ENCODE measurements at regions not wholly inside any gene's neighbourhood (a gene's known extent, or its start where the extent isn't known, plus 50 kb on each side); places are given as distances from the start of the nearest gene placed in this dataset.
"Not testable (repeated sequence)": the region's sequence is repeated elsewhere in the genome, so short reads cannot be mapped to it uniquely, and the experiment has no call there.

DNA sequence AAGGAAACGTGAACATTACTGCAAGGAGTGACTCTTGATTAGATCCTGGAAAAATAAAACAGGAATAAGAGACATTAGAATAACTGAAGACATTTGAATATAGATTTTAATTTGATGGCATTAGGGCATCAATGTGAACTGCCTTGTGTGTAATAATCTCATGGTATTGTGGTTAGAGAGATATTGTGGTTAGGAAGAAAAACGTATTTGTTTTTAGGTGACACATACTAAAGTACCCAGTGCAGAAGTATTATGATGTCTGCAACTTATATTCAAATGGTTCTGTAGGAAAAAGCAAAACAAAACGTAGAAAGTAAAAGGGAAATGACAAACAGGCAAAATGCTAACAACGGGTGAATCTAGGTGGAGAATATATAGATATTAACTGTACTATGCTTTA, 65.9 kb upstream of the OGFRL1 start:
- Histone ChIP-seq H2BK15ac (replicated peaks; ENCODE audit: low read depth) (no peak overlapping the region), H3K79me1 (ENCODE audit: low read length) (no peaks in the 10 kb centered on the region), H3K9ac (ENCODE audit: low read length) (no peak overlapping the region), H3K79me2 (ENCODE audit: control insufficient read depth, insufficient read depth, low read length) (no peaks in the 10 kb centered on the region), H3K4me2 (ENCODE audit: low read length) (no peak overlapping the region), H3K4me3 (ENCODE audit: low read length) (no peak overlapping the region), H3K27me3 (ENCODE audit: insufficient read depth, low read length, poor library complexity) (no peaks in the 10 kb centered on the region), H3K18ac (ENCODE audit: low read length) (no peak overlapping the region), H3K56ac (ENCODE audit: low read length) (no peak overlapping the region), H3K27ac (ENCODE audit: low read depth, low read length) (no peak overlapping the region), H3K36me3 (ENCODE audit: control insufficient read depth, insufficient read depth, low read length) (no peaks in the 10 kb centered on the region), H2AK5ac (ENCODE audit: low read length) (no peak overlapping the region), H3K23ac (ENCODE audit: low read length) (no peak overlapping the region), H2BK5ac (ENCODE audit: low read length) (no peak overlapping the region), H3K4me1 (ENCODE audit: control insufficient read depth, low read depth, low read length) (no peaks in the 10 kb centered on the region), H2BK120ac (ENCODE audit: low read depth, low read length) (no peak overlapping the region), H4K5ac (ENCODE audit: low read length) (no peak overlapping the region), H4K8ac (ENCODE audit: low read depth, low read length) (no peak overlapping the region), H3K4ac (ENCODE audit: low read depth, low read length) (no peak overlapping the region)
- WGBS (ENCODE audit: extremely low coverage, insufficient coverage, low lambda C conversion rate): 100% methylated on average over 1 of the region's 4 CpGs
- DNase-seq: no peak

DNA sequence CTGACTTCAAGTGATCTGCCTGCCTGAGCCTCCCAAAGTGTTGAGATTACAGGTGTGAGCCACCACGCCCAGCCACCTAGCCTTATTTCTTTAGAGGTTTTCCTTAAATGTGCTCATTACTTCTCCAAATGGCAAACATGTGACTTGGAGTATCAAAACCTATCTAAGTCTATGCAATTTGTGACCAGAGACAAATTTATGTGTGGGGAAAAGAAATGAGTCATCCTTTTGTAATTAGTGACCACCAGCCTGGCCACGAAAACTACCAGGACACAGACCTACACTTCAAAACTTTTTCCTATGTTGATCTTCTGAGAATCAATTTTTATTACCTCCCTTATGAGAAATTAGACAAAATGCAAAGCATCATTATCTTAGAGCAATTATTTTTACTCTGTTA, 64.6 kb upstream of the OGFRL1 start:
- no CpG with 5 or more reads among the region's 2 CpGs for WGBS (ENCODE audit: extremely low coverage, insufficient coverage, low lambda C conversion rate)

DNA sequence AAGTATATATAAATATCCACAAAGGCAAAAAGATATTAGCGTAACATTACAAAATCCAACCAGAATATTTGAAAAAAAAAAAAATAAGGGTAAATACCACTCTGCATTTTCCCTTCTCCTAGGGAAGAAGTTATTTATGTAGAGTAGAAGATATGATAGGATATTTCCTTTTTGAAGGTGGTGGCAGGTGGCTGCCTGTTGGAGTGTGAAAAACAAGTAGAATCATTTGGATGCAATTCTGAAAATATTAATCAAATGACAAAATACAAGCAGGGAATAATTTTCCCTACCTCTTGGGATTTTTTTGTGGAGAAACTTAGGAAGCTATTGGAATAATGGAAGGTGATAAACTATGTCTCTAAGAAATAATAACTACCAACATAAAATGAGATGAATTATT, 62.5 kb upstream of the OGFRL1 start:
- Histone ChIP-seq H3K36me3 (ENCODE audit: control insufficient read depth, insufficient read depth, low read length) (no peaks in the 10 kb centered on the region), H2BK120ac (ENCODE audit: low read depth, low read length) (no peak overlapping the region), H2BK15ac (replicated peaks; ENCODE audit: low read depth) (no peak overlapping the region), H4K5ac (ENCODE audit: low read length) (no peak overlapping the region), H3K4me2 (ENCODE audit: low read length) (no peak overlapping the region), H3K4me1 (ENCODE audit: control insufficient read depth, low read depth, low read length) (no peaks in the 10 kb centered on the region), H3K79me2 (ENCODE audit: control insufficient read depth, insufficient read depth, low read length) (no peaks in the 10 kb centered on the region), H3K79me1 (ENCODE audit: low read length) (no peaks in the 10 kb centered on the region), H3K9ac (ENCODE audit: low read length) (no peak overlapping the region), H3K27ac (ENCODE audit: low read depth, low read length) (no peak overlapping the region), H3K56ac (ENCODE audit: low read length) (no peak overlapping the region), H3K4ac (ENCODE audit: low read depth, low read length) (no peak overlapping the region), H2BK5ac (ENCODE audit: low read length) (no peak overlapping the region), H3K18ac (ENCODE audit: low read length) (no peak overlapping the region), H3K23ac (ENCODE audit: low read length) (no peak overlapping the region), H3K27me3 (ENCODE audit: insufficient read depth, low read length, poor library complexity) (no peaks in the 10 kb centered on the region), H4K8ac (ENCODE audit: low read depth, low read length) (no peak overlapping the region), H2AK5ac (ENCODE audit: low read length) (no peak overlapping the region), H3K4me3 (ENCODE audit: low read length) (no peak overlapping the region)
- no peak for DNase-seq
- no CpG with 5 or more reads among the region's 1 CpG for WGBS (ENCODE audit: extremely low coverage, insufficient coverage, low lambda C conversion rate)

More for the DNA sequence above, 64.6 kb upstream of the OGFRL1 start:
- Histone ChIP-seq H3K27me3 (ENCODE audit: insufficient read depth, low read length, poor library complexity) (no peaks in the 10 kb centered on the region), H3K18ac (ENCODE audit: low read length) (no peak overlapping the region), H3K27ac (ENCODE audit: low read depth, low read length) (no peak overlapping the region), H3K4ac (ENCODE audit: low read depth, low read length) (no peak overlapping the region), H4K5ac (ENCODE audit: low read length) (no peak overlapping the region), H3K79me2 (ENCODE audit: control insufficient read depth, insufficient read depth, low read length) (no peaks in the 10 kb centered on the region), H3K79me1 (ENCODE audit: low read length) (no peaks in the 10 kb centered on the region), H3K56ac (ENCODE audit: low read length) (no peak overlapping the region), H3K4me2 (ENCODE audit: low read length) (no peak overlapping the region), H3K4me3 (ENCODE audit: low read length) (no peak overlapping the region), H2AK5ac (ENCODE audit: low read length) (no peak overlapping the region), H3K9ac (ENCODE audit: low read length) (no peak overlapping the region), H2BK120ac (ENCODE audit: low read depth, low read length) (no peak overlapping the region), H4K8ac (ENCODE audit: low read depth, low read length) (no peak overlapping the region), H2BK15ac (replicated peaks; ENCODE audit: low read depth) (no peak overlapping the region), H3K23ac (ENCODE audit: low read length) (no peak overlapping the region), H2BK5ac (ENCODE audit: low read length) (no peak overlapping the region), H3K4me1 (ENCODE audit: control insufficient read depth, low read depth, low read length) (no peaks in the 10 kb centered on the region), H3K36me3 (ENCODE audit: control insufficient read depth, insufficient read depth, low read length) (no peaks in the 10 kb centered on the region)
- no peak for DNase-seq

DNA sequence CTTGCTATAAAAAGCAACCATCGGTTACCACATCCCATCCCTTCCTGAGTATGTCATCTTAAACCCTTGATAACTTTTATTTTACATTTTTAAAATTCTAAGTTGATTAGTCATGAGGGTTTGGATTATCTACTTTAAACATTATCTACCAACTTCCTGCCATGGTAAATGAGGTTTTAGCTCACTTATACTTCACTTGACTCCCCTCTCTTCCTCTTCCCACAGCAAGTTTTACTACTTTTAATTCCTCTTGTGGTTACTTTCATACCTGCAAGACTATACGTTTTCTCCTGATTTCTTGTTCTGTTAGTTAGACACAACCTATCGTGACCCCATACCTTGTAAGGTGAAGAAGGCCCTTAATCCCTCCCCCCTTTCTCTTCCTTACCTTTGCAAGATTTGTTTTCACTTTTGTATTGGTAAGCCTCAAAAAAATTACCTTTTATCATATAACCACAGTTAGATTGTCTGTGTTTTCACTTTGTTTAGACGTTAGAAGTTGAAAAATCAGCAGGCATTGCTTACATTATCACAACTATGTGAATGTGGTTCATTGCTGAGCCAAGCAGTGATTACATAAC, 60.1 kb upstream of the OGFRL1 start:
- no peak overlapping the region for H2AK5ac ChIP-seq (ENCODE audit: low read length)
- no peak overlapping the region for H2BK5ac ChIP-seq (ENCODE audit: low read length)
- H3K79me2 ChIP-seq (ENCODE audit: control insufficient read depth, insufficient read depth, low read length): no peaks in the 10 kb centered on the region
- H2BK120ac ChIP-seq (ENCODE audit: low read depth, low read length): no peak overlapping the region
- H4K5ac ChIP-seq (ENCODE audit: low read length): no peak overlapping the region
- no peaks in the 10 kb centered on the region for H3K4me1 ChIP-seq (ENCODE audit: control insufficient read depth, low read depth, low read length)
- no peak overlapping the region for H3K27ac ChIP-seq (ENCODE audit: low read depth, low read length)
- H2BK15ac ChIP-seq (replicated peaks; ENCODE audit: low read depth): no peak overlapping the region
- no peaks in the 10 kb centered on the region for H3K79me1 ChIP-seq (ENCODE audit: low read length)
- no peak overlapping the region for H3K4me2 ChIP-seq (ENCODE audit: low read length)
- H3K23ac ChIP-seq (ENCODE audit: low read length): no peak overlapping the region
- DNase-seq: no peak
- no peak overlapping the region for H3K56ac ChIP-seq (ENCODE audit: low read length)
- H3K27me3 ChIP-seq (ENCODE audit: insufficient read depth, low read length, poor library complexity): no peaks in the 10 kb centered on the region
- H3K4ac ChIP-seq (ENCODE audit: low read depth, low read length): no peak overlapping the region
- no peak overlapping the region for H3K4me3 ChIP-seq (ENCODE audit: low read length)
- no peak overlapping the region for H3K9ac ChIP-seq (ENCODE audit: low read length)
- no CpG with 5 or more reads among the region's 4 CpGs for WGBS (ENCODE audit: extremely low coverage, insufficient coverage, low lambda C conversion rate)
- H3K36me3 ChIP-seq (ENCODE audit: control insufficient read depth, insufficient read depth, low read length): no peaks in the 10 kb centered on the region
- H3K18ac ChIP-seq (ENCODE audit: low read length): no peak overlapping the region
- no peak overlapping the region for H4K8ac ChIP-seq (ENCODE audit: low read depth, low read length)

DNA sequence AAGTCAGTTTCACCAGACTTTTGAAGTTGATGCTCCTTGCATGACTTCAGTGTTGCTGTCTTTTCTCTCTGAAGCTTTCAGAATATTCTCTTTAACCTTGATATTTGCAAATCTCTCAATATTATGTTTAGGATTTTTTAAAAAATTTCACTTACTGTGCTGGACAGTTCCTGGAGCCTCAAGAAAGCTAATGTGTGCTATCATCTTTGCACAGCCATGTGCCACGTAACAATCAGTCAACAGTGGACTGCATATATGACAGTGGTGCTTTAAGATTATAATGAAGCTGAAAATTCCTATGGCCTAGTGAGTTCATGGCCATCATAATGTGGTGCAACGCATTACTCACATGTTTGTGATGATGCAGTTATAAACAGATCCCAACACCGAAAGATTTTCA, 59.1 kb upstream of the OGFRL1 start:
- H3K4me2 ChIP-seq (ENCODE audit: low read length): no peak overlapping the region
- no peak overlapping the region for H3K9ac ChIP-seq (ENCODE audit: low read length)
- H3K4me1 ChIP-seq (ENCODE audit: control insufficient read depth, low read depth, low read length): no peaks in the 10 kb centered on the region
- no peak overlapping the region for H2BK15ac ChIP-seq (replicated peaks; ENCODE audit: low read depth)
- no peaks in the 10 kb centered on the region for H3K79me2 ChIP-seq (ENCODE audit: control insufficient read depth, insufficient read depth, low read length)
- no peaks in the 10 kb centered on the region for H3K79me1 ChIP-seq (ENCODE audit: low read length)
- H2BK5ac ChIP-seq (ENCODE audit: low read length): no peak overlapping the region
- DNase-seq: no peak
- no peak overlapping the region for H3K56ac ChIP-seq (ENCODE audit: low read length)
- WGBS (ENCODE audit: extremely low coverage, insufficient coverage, low lambda C conversion rate): no CpG with 5 or more reads among the region's 3 CpGs
- H3K23ac ChIP-seq (ENCODE audit: low read length): no peak overlapping the region
- H4K5ac ChIP-seq (ENCODE audit: low read length): no peak overlapping the region
- no peak overlapping the region for H3K4ac ChIP-seq (ENCODE audit: low read depth, low read length)
- no peak overlapping the region for H3K18ac ChIP-seq (ENCODE audit: low read length)
- H4K8ac ChIP-seq (ENCODE audit: low read depth, low read length): no peak overlapping the region
- H2AK5ac ChIP-seq (ENCODE audit: low read length): no peak overlapping the region
- H3K36me3 ChIP-seq (ENCODE audit: control insufficient read depth, insufficient read depth, low read length): no peaks in the 10 kb centered on the region
- H2BK120ac ChIP-seq (ENCODE audit: low read depth, low read length): no peak overlapping the region
- H3K4me3 ChIP-seq (ENCODE audit: low read length): no peak overlapping the region
- H3K27me3 ChIP-seq (ENCODE audit: insufficient read depth, low read length, poor library complexity): no peaks in the 10 kb centered on the region
- H3K27ac ChIP-seq (ENCODE audit: low read depth, low read length): no peak overlapping the region

DNA sequence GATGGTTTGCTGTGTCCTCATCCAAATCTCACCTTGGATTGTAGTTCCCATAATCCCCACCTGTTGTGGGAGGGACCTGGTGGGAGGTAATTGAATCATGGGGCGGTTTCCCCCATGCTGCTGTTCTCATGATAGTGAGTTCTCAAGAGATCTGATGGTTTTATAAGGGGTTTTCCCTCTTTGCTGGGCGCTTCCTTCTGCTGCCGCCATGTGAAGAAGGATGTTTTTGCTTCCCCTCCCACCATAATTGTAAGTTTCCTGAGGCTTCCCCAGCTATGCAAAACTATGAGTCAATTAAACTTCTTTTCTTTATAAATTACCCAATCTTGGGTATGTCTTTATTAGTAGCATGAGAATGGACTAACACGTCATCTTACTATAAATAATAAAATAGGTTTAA, 55.7 kb upstream of the OGFRL1 start:
- not testable (repeated sequence) for H3K9ac ChIP-seq (ENCODE audit: low read length); H3K79me1 ChIP-seq (ENCODE audit: low read length); H3K27me3 ChIP-seq (ENCODE audit: insufficient read depth, low read length, poor library complexity); H3K4me2 ChIP-seq (ENCODE audit: low read length); H3K56ac ChIP-seq (ENCODE audit: low read length); H3K36me3 ChIP-seq (ENCODE audit: control insufficient read depth, insufficient read depth, low read length); H3K4ac ChIP-seq (ENCODE audit: low read depth, low read length); H3K4me1 ChIP-seq (ENCODE audit: control insufficient read depth, low read depth, low read length); H3K4me3 ChIP-seq (ENCODE audit: low read length); H2AK5ac ChIP-seq (ENCODE audit: low read length); H2BK15ac ChIP-seq (replicated peaks; ENCODE audit: low read depth); H4K8ac ChIP-seq (ENCODE audit: low read depth, low read length); H4K5ac ChIP-seq (ENCODE audit: low read length); H3K27ac ChIP-seq (ENCODE audit: low read depth, low read length); H2BK120ac ChIP-seq (ENCODE audit: low read depth, low read length); H3K79me2 ChIP-seq (ENCODE audit: control insufficient read depth, insufficient read depth, low read length); DNase-seq; H3K23ac ChIP-seq (ENCODE audit: low read length); H2BK5ac ChIP-seq (ENCODE audit: low read length); H3K18ac ChIP-seq (ENCODE audit: low read length)
- WGBS (ENCODE audit: extremely low coverage, insufficient coverage, low lambda C conversion rate): no CpG with 5 or more reads among the region's 4 CpGs
